Cardiac fibroblast (primary cell): ENCODE measurements at regions not wholly inside any gene's neighbourhood (a gene's known extent, or its start where the extent isn't known, plus 50 kb on each side); places are given as distances from the start of the nearest gene placed in this dataset.

ENCODE experiments used
- DNase-seq, 2 donors: peaks; one replicate each; pipeline versions ENCODE4 v3.0.0 to v3.0.0-alpha.2; 2010; ENCODE audit warnings: low read depth in 2 of 2
- H3K4me3 ChIP-seq, 2 donors: replicated peaks in 1 of 2; 1 replicate in 1 of 2; 2 replicates in 1 of 2; pipeline ENCODE4 v1.5.1; 2011; ENCODE audit warnings: low read depth in 2 of 2, low read length in 2 of 2, mild to moderate bottlenecking in 2 of 2, moderate library complexity in 1 of 2
- CTCF ChIP-seq: IDR thresholded peaks from one replicate; pipeline ENCODE4 v1.5.1; 2011; ENCODE audit warnings: low read depth, mild to moderate bottlenecking, low read length, inconsistent platforms

- no peak for DNase-seq
- no peak overlapping the region for H3K4me3 ChIP-seq
- no peak for TF ChIP-seq CTCF
Measured at GRCh38 chr4:23278845-23279244, 586.1 kb downstream of the GBA3 start.

GRCh38 chr4:23276076-23276475, 583.3 kb downstream of the GBA3 start:
- no peak for DNase-seq
- TF ChIP-seq CTCF = no peak
- no peak overlapping the region for H3K4me3 ChIP-seq

GRCh38 chr4:23269566-23269965, 576.8 kb downstream of the GBA3 start:
- peak in 1 of 2 donors; percentile 15 for DNase-seq
- no peak overlapping the region for H3K4me3 ChIP-seq
- no peak for TF ChIP-seq CTCF

- no peak for DNase-seq
Measured at GRCh38 chr4:23268072-23268771, 575.5 kb downstream of the GBA3 start.

GRCh38 chr4:23266401-23266800, 573.7 kb downstream of the GBA3 start:
- no peak for TF ChIP-seq CTCF
- H3K4me3 ChIP-seq = no peak overlapping the region
- no peak for DNase-seq

More at GRCh38 chr4:23268072-23268771, 575.5 kb downstream of the GBA3 start:
- TF ChIP-seq CTCF = no peak
- H3K4me3 ChIP-seq = no peak overlapping the region

GRCh38 chr4:23260511-23260910, 567.8 kb downstream of the GBA3 start:
- no peak overlapping the region for H3K4me3 ChIP-seq
- no peak for DNase-seq
- TF ChIP-seq CTCF = no peak
